ENCODE measurements at regions not wholly inside any gene's neighbourhood (a gene's known extent, or its start where the extent isn't known, plus 50 kb on each side); places are given as distances from the start of the nearest gene placed in this dataset.
"Not testable (repeated sequence)": the region's sequence is repeated elsewhere in the genome, so short reads cannot be mapped to it uniquely, and the experiment has no call there.

DNA sequence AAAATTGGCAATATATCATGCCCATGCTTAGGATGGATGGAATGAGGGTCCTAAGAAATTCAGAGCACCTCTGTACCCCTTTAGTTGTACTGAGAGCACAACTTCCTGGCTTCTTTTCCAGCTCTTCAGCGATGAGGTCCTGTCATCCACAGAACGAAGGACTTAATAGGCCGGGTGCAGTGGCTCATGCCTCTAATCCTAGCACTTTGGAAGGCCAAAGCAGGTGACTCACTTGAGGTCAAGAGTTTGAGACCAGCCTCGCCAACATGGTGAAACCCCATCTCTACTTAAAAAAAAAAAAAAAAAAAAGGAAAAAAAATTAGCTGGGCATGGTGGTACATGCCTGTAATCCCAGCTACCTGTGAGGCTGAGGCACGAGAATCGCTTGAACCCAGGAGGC is 125.3 kb upstream of the BMAL1 start:
- Histone ChIP-seq H2AFZ (ENCODE audit: low read length) (no peak overlapping the region), H3K4me3 (ENCODE audit: low read depth, low read length, poor library complexity, severe bottlenecking) (no peak overlapping the region), H3K27ac (ENCODE audit: low read depth, low read length, poor library complexity, severe bottlenecking) (no peak overlapping the region), H3K9ac (ENCODE audit: low read length) (no peak overlapping the region), H3K79me2 (ENCODE audit: insufficient read depth, low read length) (no peaks in the 10 kb centered on the region), H3K9me3 (ENCODE audit: low read length) (no peaks in the 10 kb centered on the region), H3K27me3 (ENCODE audit: insufficient read depth, low read length) (no peaks in the 10 kb centered on the region), H3K9me2 (ENCODE audit: low read depth, low read length) (no peaks in the 10 kb centered on the region), H3F3A (ENCODE audit: insufficient read depth, low read length) (no peaks in the 10 kb centered on the region), H4K20me1 (ENCODE audit: insufficient read depth, low read length) (no peaks in the 10 kb centered on the region), H3K4me1 (ENCODE audit: insufficient read depth, low read length, severe bottlenecking) (no peaks in the 10 kb centered on the region), H3K4me2 (ENCODE audit: low read length) (no peak overlapping the region), H3K36me3 (ENCODE audit: insufficient read depth, low read length) (no peaks in the 10 kb centered on the region)
- TF ChIP-seq, protein P1, sequence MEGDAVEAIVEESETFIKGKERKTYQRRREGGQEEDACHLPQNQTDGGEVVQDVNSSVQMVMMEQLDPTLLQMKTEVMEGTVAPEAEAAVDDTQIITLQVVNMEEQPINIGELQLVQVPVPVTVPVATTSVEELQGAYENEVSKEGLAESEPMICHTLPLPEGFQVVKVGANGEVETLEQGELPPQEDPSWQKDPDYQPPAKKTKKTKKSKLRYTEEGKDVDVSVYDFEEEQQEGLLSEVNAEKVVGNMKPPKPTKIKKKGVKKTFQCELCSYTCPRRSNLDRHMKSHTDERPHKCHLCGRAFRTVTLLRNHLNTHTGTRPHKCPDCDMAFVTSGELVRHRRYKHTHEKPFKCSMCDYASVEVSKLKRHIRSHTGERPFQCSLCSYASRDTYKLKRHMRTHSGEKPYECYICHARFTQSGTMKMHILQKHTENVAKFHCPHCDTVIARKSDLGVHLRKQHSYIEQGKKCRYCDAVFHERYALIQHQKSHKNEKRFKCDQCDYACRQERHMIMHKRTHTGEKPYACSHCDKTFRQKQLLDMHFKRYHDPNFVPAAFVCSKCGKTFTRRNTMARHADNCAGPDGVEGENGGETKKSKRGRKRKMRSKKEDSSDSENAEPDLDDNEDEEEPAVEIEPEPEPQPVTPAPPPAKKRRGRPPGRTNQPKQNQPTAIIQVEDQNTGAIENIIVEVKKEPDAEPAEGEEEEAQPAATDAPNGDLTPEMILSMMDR (IDR thresholded peaks at IDR 0.05; ENCODE audit: low read length): no peak
- no peak for TF ChIP-seq EZH2 (IDR thresholded peaks at IDR 0.05; ENCODE audit: borderline replicate concordance, low read length)

DNA sequence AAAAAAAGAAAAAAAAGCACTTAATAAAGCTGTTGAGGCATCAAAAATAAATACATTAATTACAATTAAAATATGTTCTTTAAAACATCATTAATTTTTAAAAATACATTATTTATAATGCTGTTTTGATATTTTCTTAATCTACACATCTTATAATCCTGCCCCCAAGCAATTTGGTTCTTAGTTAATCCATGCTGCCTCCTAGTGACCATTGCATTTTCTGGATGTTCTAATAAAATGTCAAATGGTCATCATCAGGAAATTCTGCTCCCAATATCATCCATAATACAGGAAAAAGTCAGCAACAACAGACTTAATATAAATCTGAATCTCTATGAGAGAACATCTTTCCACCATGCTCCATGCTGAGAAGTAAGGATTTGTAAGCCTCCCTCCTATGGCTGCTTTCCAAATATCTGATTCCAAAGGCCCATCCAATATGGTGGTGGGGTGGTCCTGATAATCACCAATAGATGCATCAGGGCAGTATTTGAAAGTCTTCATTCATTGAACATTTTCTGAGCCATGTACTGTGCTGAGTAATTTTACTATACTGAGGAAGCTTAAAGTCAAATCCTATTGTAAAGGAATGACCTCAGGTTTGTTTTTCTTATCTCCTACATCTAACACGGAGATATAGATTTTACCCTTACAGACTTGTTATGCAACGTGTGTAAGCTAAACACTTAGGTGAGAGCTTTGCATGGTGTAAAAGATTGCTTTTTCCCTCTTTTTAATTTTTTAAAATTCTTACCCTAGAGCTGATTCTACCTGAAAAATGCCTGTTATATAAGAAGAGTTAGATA is 124.7 kb upstream of the BMAL1 start:
- Histone ChIP-seq H3K9me3 (ENCODE audit: low read length) (no peaks in the 10 kb centered on the region), H3K4me2 (ENCODE audit: low read length) (no peak overlapping the region), H4K20me1 (ENCODE audit: insufficient read depth, low read length) (no peaks in the 10 kb centered on the region), H3K9ac (ENCODE audit: low read length) (no peak overlapping the region), H3F3A (ENCODE audit: insufficient read depth, low read length) (no peaks in the 10 kb centered on the region), H3K27ac (ENCODE audit: low read depth, low read length, poor library complexity, severe bottlenecking) (no peak overlapping the region), H3K79me2 (ENCODE audit: insufficient read depth, low read length) (no peaks in the 10 kb centered on the region), H3K4me1 (ENCODE audit: insufficient read depth, low read length, severe bottlenecking) (no peaks in the 10 kb centered on the region), H3K27me3 (ENCODE audit: insufficient read depth, low read length) (no peaks in the 10 kb centered on the region), H2AFZ (ENCODE audit: low read length) (no peak overlapping the region), H3K36me3 (ENCODE audit: insufficient read depth, low read length) (no peaks in the 10 kb centered on the region), H3K4me3 (ENCODE audit: low read depth, low read length, poor library complexity, severe bottlenecking) (no peak overlapping the region), H3K9me2 (ENCODE audit: low read depth, low read length) (no peaks in the 10 kb centered on the region)
- TF ChIP-seq, protein P1 (IDR thresholded peaks at IDR 0.05; ENCODE audit: low read length): peak; percentile 21; the same call in 1 of the 2 replicates
- no peak for TF ChIP-seq EZH2 (IDR thresholded peaks at IDR 0.05; ENCODE audit: borderline replicate concordance, low read length)

DNA sequence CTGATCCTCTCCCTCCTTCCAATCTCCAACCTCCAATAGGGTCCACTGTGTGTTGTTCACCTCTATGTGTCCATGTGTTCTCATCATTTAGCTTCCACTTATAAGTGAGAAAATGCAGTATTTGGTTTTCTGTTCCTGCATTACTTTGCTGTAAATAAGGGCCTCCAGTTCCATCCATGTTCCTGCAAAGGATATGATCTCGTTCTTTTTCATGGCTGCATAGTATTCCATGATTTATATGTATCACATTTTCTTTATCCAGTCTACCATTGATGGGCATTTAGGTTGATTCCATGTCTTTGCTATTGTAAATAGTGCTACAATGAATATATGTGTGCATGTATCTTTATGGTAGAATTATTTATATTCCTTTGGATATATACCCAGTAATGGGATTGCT is 123.2 kb upstream of the BMAL1 start:
- not testable (repeated sequence) for H3K4me3 ChIP-seq (ENCODE audit: low read depth, low read length, poor library complexity, severe bottlenecking); H3K4me1 ChIP-seq (ENCODE audit: insufficient read depth, low read length, severe bottlenecking); H3K36me3 ChIP-seq (ENCODE audit: insufficient read depth, low read length); H3F3A ChIP-seq (ENCODE audit: insufficient read depth, low read length); H3K4me2 ChIP-seq (ENCODE audit: low read length); H3K9ac ChIP-seq (ENCODE audit: low read length); H3K9me3 ChIP-seq (ENCODE audit: low read length); H3K79me2 ChIP-seq (ENCODE audit: insufficient read depth, low read length); H4K20me1 ChIP-seq (ENCODE audit: insufficient read depth, low read length); H2AFZ ChIP-seq (ENCODE audit: low read length); H3K9me2 ChIP-seq (ENCODE audit: low read depth, low read length); H3K27me3 ChIP-seq (ENCODE audit: insufficient read depth, low read length); H3K27ac ChIP-seq (ENCODE audit: low read depth, low read length, poor library complexity, severe bottlenecking)

DNA sequence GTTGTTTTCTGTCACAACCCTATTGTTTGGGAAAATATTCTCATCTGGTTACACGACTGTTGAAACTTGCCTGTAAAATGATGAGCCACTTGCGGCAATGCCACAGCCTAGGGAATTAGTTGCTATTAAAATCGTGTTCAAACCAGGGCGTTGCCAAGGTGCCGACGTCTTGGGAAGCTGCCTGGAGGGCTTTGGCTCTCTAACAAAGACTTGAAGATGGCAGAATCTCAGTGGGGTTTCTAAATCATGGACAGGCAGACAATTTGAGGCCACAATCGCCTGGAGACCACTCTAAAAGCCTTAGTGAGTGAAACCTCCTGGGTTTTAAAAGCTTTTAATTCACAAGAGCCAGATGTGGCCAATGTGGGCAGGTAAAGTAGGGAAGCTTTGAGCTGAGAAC is 117.2 kb upstream of the BMAL1 start:
- H3K27ac ChIP-seq (ENCODE audit: low read depth, low read length, poor library complexity, severe bottlenecking): no peak overlapping the region
- no peak overlapping the region for H3K4me2 ChIP-seq (ENCODE audit: low read length)
- H3K9ac ChIP-seq (ENCODE audit: low read length): no peak overlapping the region
- no peaks in the 10 kb centered on the region for H3K4me1 ChIP-seq (ENCODE audit: insufficient read depth, low read length, severe bottlenecking)
- no peaks in the 10 kb centered on the region for H3F3A ChIP-seq (ENCODE audit: insufficient read depth, low read length)
- H3K9me2 ChIP-seq (ENCODE audit: low read depth, low read length): no peaks in the 10 kb centered on the region
- no peak overlapping the region for H3K4me3 ChIP-seq (ENCODE audit: low read depth, low read length, poor library complexity, severe bottlenecking)
- no peaks in the 10 kb centered on the region for H3K79me2 ChIP-seq (ENCODE audit: insufficient read depth, low read length)
- no peaks in the 10 kb centered on the region for H3K27me3 ChIP-seq (ENCODE audit: insufficient read depth, low read length)
- H3K36me3 ChIP-seq (ENCODE audit: insufficient read depth, low read length): no peaks in the 10 kb centered on the region
- no peaks in the 10 kb centered on the region for H3K9me3 ChIP-seq (ENCODE audit: low read length)
- TF ChIP-seq, protein P1 (IDR thresholded peaks at IDR 0.05; ENCODE audit: low read length): no peak
- no peak for TF ChIP-seq EZH2 (IDR thresholded peaks at IDR 0.05; ENCODE audit: borderline replicate concordance, low read length)
- H2AFZ ChIP-seq (ENCODE audit: low read length): no peak overlapping the region
- H4K20me1 ChIP-seq (ENCODE audit: insufficient read depth, low read length): no peaks in the 10 kb centered on the region

Measured in OCI-LY1 (cell line).